ENCODE measurements at regions not wholly inside any gene's neighbourhood (a gene's known extent, or its start where the extent isn't known, plus 50 kb on each side); places are given as distances from the start of the nearest gene placed in this dataset.

DNA sequence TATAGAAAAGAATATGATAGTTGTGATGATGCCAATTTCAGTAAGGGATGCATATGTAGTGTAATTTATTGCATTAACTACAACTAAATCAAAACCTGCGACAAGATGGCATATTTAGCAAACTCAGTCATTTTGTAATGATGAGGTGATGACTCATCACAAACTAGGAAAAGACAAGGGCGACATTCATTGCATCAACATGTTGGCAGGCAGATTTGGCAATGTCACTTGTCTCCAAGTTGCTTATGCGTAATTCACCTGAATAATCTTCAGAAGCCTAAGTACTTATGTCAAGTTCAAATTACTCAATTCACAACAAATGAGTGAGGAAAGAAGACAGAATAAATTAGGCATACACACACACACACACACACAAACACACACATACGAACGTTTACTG lies 273.2 kb upstream of the RGPD4 start:
- TF ChIP-seq, protein P1, sequence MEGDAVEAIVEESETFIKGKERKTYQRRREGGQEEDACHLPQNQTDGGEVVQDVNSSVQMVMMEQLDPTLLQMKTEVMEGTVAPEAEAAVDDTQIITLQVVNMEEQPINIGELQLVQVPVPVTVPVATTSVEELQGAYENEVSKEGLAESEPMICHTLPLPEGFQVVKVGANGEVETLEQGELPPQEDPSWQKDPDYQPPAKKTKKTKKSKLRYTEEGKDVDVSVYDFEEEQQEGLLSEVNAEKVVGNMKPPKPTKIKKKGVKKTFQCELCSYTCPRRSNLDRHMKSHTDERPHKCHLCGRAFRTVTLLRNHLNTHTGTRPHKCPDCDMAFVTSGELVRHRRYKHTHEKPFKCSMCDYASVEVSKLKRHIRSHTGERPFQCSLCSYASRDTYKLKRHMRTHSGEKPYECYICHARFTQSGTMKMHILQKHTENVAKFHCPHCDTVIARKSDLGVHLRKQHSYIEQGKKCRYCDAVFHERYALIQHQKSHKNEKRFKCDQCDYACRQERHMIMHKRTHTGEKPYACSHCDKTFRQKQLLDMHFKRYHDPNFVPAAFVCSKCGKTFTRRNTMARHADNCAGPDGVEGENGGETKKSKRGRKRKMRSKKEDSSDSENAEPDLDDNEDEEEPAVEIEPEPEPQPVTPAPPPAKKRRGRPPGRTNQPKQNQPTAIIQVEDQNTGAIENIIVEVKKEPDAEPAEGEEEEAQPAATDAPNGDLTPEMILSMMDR (IDR thresholded peaks at IDR 0.05; ENCODE audit: poor library complexity) = no peak
- no peak for TF ChIP-seq EZH2 (IDR thresholded peaks at IDR 0.05; ENCODE audit: borderline replicate concordance)

Measured in hepatocyte (in vitro differentiated cells).